H1 (cell line): ENCODE measurements at regions not wholly inside any gene's neighbourhood (a gene's known extent, or its start where the extent isn't known, plus 50 kb on each side); places are given as distances from the start of the nearest gene placed in this dataset.
A peak's percentile ranks its signal among the peaks of the same experiment; 100 is the strongest.

Experiments used
- CTCF ChIA-PET: fragments of 300-600 bp; sonication (Branson Sonifier 250); formaldehyde crosslinking; loops from one replicate; lab custom pipeline; 2021; ENCODE audit not compliant: partially characterized antibody; lab: Charles Lee
- POLR2A ChIA-PET: fragments of 300-600 bp; sonication (Branson Sonifier 250); formaldehyde crosslinking; loops from one replicate; lab custom pipeline; 2021; ENCODE audit warnings: inconsistent platforms; ENCODE audit not compliant: partially characterized antibody; lab: Charles Lee
- DNase-seq, 2 experiments: peaks; one replicate each; pipeline versions ENCODE4 v3.0.0 to v3.0.0-alpha.2; 2010 to 2022; ENCODE audit warnings: low spot score in 2 of 2, low read depth in 1 of 2, mixed read lengths in 1 of 2
- FAIRE-seq: peaks from 2 replicates; lab custom pipeline; 2011; peaks lifted over from hg19 to GRCh38; lab: Jason Lieb, UNC
- H2AFZ ChIP-seq: 2 replicates; pipeline ENCODE4 v1.8.1; 2012; ENCODE audit warnings: low read length, inconsistent platforms
- H2AK5ac ChIP-seq: 2 replicates; pipeline ENCODE4 v1.6.1; 2013; ENCODE audit warnings: low read depth, low read length
- H2BK120ac ChIP-seq: replicated peaks from 2 replicates; pipeline ENCODE3; 2013; ENCODE audit warnings: low read depth, low read length, inconsistent platforms
- H2BK12ac ChIP-seq: 2 replicates; pipeline ENCODE4 v1.6.1; 2013; ENCODE audit warnings: low read depth, low read length
- H2BK15ac ChIP-seq: 2 replicates; pipeline ENCODE4 v1.6.1; 2013; ENCODE audit warnings: low read length
- H2BK20ac ChIP-seq: 2 replicates; pipeline ENCODE4 v1.6.1; 2013; ENCODE audit warnings: low read length
- H2BK5ac ChIP-seq: 2 replicates; pipeline ENCODE4 v1.6.1; 2013; ENCODE audit warnings: low read depth, low read length
- H3K14ac ChIP-seq: 2 replicates; pipeline ENCODE4 v1.6.1; 2013; ENCODE audit warnings: inconsistent platforms; ENCODE audit not compliant: insufficient read length
- H3K18ac ChIP-seq: 2 replicates; pipeline ENCODE4 v1.6.1; 2013; ENCODE audit warnings: low read length; ENCODE audit errors: extremely low read depth
- H3K23ac ChIP-seq: 2 replicates; pipeline ENCODE4 v1.6.1; 2013; ENCODE audit warnings: inconsistent platforms; ENCODE audit not compliant: insufficient read length
- H3K23me2 ChIP-seq: 2 replicates; pipeline ENCODE4 v1.6.1; 2013; ENCODE audit warnings: low read depth, low read length
- H3K27ac ChIP-seq: 2 replicates; pipeline ENCODE4 v1.6.1; 2011; ENCODE audit warnings: low read depth, low read length, inconsistent platforms
- H3K27me3 ChIP-seq, 4 experiments: replicated peaks in 1 of 4; 1 replicate in 1 of 4; 2 replicates in 3 of 4; pipeline versions ENCODE4 v1.6.1 to v1.8.1; 2011 to 2013; ENCODE audit warnings: low read length in 3 of 4, mild to moderate bottlenecking in 3 of 4, inconsistent platforms in 2 of 4, mixed read lengths in 2 of 4, moderate library complexity in 1 of 4; ENCODE audit not compliant: control insufficient read depth in 3 of 4, insufficient read depth in 3 of 4; ENCODE audit errors: extremely low read depth in 1 of 4
- H3K36me3 ChIP-seq, 4 experiments: 2 replicates each; pipeline versions ENCODE4 v1.6.1 to v1.8.1; 2011 to 2013; ENCODE audit warnings: mild to moderate bottlenecking in 4 of 4, low read length in 3 of 4, moderate library complexity in 2 of 4, control low read depth in 1 of 4, inconsistent platforms in 1 of 4; ENCODE audit not compliant: insufficient read depth in 4 of 4, control insufficient read depth in 2 of 4
- H3K4ac ChIP-seq: replicated peaks from 2 replicates; pipeline ENCODE3; 2013; ENCODE audit warnings: low read length, low read depth, mixed read lengths, inconsistent platforms; ENCODE audit not compliant: insufficient read length
- H3K4me1 ChIP-seq, 4 experiments: replicated peaks in 1 of 4; 1 replicate in 1 of 4; 2 replicates in 3 of 4; pipeline versions ENCODE4 v1.6.1 to v1.8.1; 2011 to 2013; ENCODE audit warnings: low read length in 3 of 4, inconsistent platforms in 2 of 4, mixed read lengths in 1 of 4; ENCODE audit not compliant: insufficient read depth in 4 of 4, control insufficient read depth in 3 of 4
- H3K4me2 ChIP-seq, 2 experiments: 2 replicates each; pipeline versions ENCODE4 v1.6.1 to v1.8.1; 2011 to 2013; ENCODE audit warnings: low read depth in 2 of 2, low read length in 2 of 2, control low read depth in 1 of 2, inconsistent platforms in 1 of 2, mild to moderate bottlenecking in 1 of 2; ENCODE audit not compliant: insufficient read depth in 1 of 2
- H3K4me3 ChIP-seq, 4 experiments: fragments of 200-600, 300-600 bp in 1 of 4; sonication (generic), shearing (Covaris generic), sonication (Bioruptor Twin) in 1 of 4; 2 replicates each; pipeline versions ENCODE4 v1.5.1 to v1.8.1; 2011 to 2016; ENCODE audit warnings: low read length in 4 of 4, low read depth in 3 of 4, control low read depth in 2 of 4, inconsistent platforms in 2 of 4, mild to moderate bottlenecking in 2 of 4, mixed read lengths in 1 of 4, moderate library complexity in 1 of 4; ENCODE audit not compliant: insufficient read depth in 2 of 4; ENCODE audit errors: extremely low read depth in 1 of 4
- H3K56ac ChIP-seq: replicated peaks from 2 replicates; pipeline ENCODE3; 2013; ENCODE audit warnings: low read depth, mild to moderate bottlenecking, mixed read lengths, low read length, inconsistent platforms; ENCODE audit not compliant: insufficient read length
- H3K79me1 ChIP-seq: 2 replicates; pipeline ENCODE4 v1.6.1; 2013; ENCODE audit warnings: low read depth, low read length, control low read depth
- H3K79me2 ChIP-seq, 2 experiments: 2 replicates each; pipeline versions ENCODE4 v1.6.1 to v1.8.1; 2012 to 2013; ENCODE audit warnings: low read length in 2 of 2, mild to moderate bottlenecking in 2 of 2, inconsistent platforms in 1 of 2; ENCODE audit not compliant: insufficient read depth in 2 of 2, control insufficient read depth in 1 of 2
- H3K9ac ChIP-seq, 4 experiments: replicated peaks in 1 of 4; 1 replicate in 1 of 4; 2 replicates in 3 of 4; pipeline versions ENCODE4 v1.6.1 to v1.8.1; 2011 to 2013; ENCODE audit warnings: low read depth in 3 of 4, low read length in 3 of 4, control low read depth in 2 of 4, mild to moderate bottlenecking in 2 of 4, moderate library complexity in 2 of 4, inconsistent platforms in 1 of 4; ENCODE audit errors: extremely low read depth in 1 of 4
- H3K9me3 ChIP-seq, 2 experiments: 2 replicates each; pipeline versions ENCODE4 v1.6.1 to v1.8.1; 2012 to 2013; ENCODE audit warnings: mild to moderate bottlenecking in 2 of 2, moderate library complexity in 2 of 2, control low read depth in 1 of 2, inconsistent platforms in 1 of 2, low read depth in 1 of 2, low read length in 1 of 2, mixed read lengths in 1 of 2; ENCODE audit not compliant: insufficient read depth in 2 of 2
- H4K20me1 ChIP-seq, 2 experiments: replicated peaks in 1 of 2; 2 replicates each; pipeline versions ENCODE3 to v1.8.1; 2011 to 2013; ENCODE audit warnings: inconsistent platforms in 2 of 2, low read length in 2 of 2, mild to moderate bottlenecking in 1 of 2; ENCODE audit not compliant: insufficient read depth in 2 of 2, control insufficient read depth in 1 of 2
- H4K5ac ChIP-seq: 2 replicates; pipeline ENCODE4 v1.6.1; 2013; ENCODE audit warnings: low read length, low read depth, mixed read lengths, inconsistent platforms; ENCODE audit not compliant: insufficient read length
- H4K8ac ChIP-seq: 2 replicates; pipeline ENCODE4 v1.8.0; 2013; ENCODE audit warnings: mild to moderate bottlenecking, moderate library complexity, low read length, inconsistent platforms; ENCODE audit not compliant: insufficient read depth; ENCODE audit errors: extremely low read depth
- H4K91ac ChIP-seq: replicated peaks from 2 replicates; pipeline ENCODE3; 2013; ENCODE audit warnings: low read length, mixed read lengths, inconsistent platforms; ENCODE audit not compliant: insufficient read length
- CBX8 ChIP-seq: fragments of 300-800, 300-1000 bp; sonication (generic); IDR thresholded peaks from 2 replicates; pipeline ENCODE4 v1.7.1; 2016; ENCODE audit warnings: low read depth, low read length, borderline replicate concordance
- CEBPB ChIP-seq: IDR thresholded peaks from 2 replicates; pipeline ENCODE4 v1.6.1; 2012; ENCODE audit warnings: low read depth, low read length
- CREB1 ChIP-seq: IDR thresholded peaks from 2 replicates; pipeline ENCODE4 v1.6.1; 2012; ENCODE audit warnings: inconsistent platforms
- EGR1 ChIP-seq: IDR thresholded peaks from 2 replicates; pipeline ENCODE4 v1.6.1; 2011; ENCODE audit warnings: low read depth, low read length, borderline replicate concordance
- EP300 ChIP-seq, 2 experiments: IDR thresholded peaks; 1 replicate in 1 of 2; 2 replicates in 1 of 2; pipeline ENCODE4 v1.6.1; 2011 to 2012; ENCODE audit warnings: low read depth in 2 of 2, low read length in 2 of 2, mild to moderate bottlenecking in 2 of 2, borderline replicate concordance in 1 of 2, inconsistent platforms in 1 of 2, moderate library complexity in 1 of 2
- GTF2F1 ChIP-seq: IDR thresholded peaks from 2 replicates; pipeline ENCODE4 v1.6.1; 2012; ENCODE audit warnings: low read depth, low read length, improper control_type of control experiment, borderline replicate concordance
- HDAC6 ChIP-seq: IDR thresholded peaks from one replicate; pipeline ENCODE4 v1.7.1; 2012; ENCODE audit warnings: low read depth, mild to moderate bottlenecking, inconsistent platforms, low read length, moderate library complexity
- JUN ChIP-seq: IDR thresholded peaks from 2 replicates; pipeline ENCODE4 v1.6.1; 2011; ENCODE audit warnings: low read depth, mild to moderate bottlenecking, improper control_type of control experiment, low read length
- KDM1A ChIP-seq: fragments of 200-600, 300-600 bp; sonication (generic); IDR thresholded peaks from 2 replicates; pipeline ENCODE4 v1.7.1; 2016; ENCODE audit warnings: mild to moderate bottlenecking, low read length, borderline replicate concordance
- KDM5A ChIP-seq: fragments of 200-600 bp; IDR thresholded peaks from 2 replicates; pipeline ENCODE4 v1.7.1; 2012; ENCODE audit warnings: mild to moderate bottlenecking, low read length, inconsistent platforms, mixed read lengths
- NANOG ChIP-seq: IDR thresholded peaks from 2 replicates; pipeline ENCODE4 v1.6.1; 2011; ENCODE audit warnings: low read length, low read depth, mild to moderate bottlenecking, inconsistent platforms; ENCODE audit not compliant: insufficient read depth, poor library complexity, severe bottlenecking
- RBBP5 ChIP-seq: IDR thresholded peaks from 2 replicates; pipeline ENCODE4 v1.7.1; 2012; ENCODE audit warnings: low read depth, mild to moderate bottlenecking, inconsistent platforms, low read length, moderate library complexity, borderline replicate concordance
- SIRT6 ChIP-seq: IDR thresholded peaks from one replicate; pipeline ENCODE4 v1.7.1; 2012; ENCODE audit warnings: low read length, inconsistent platforms
- TBP ChIP-seq: IDR thresholded peaks from 2 replicates; pipeline ENCODE4 v1.6.1; 2011; ENCODE audit warnings: low read depth, low read length, improper control_type of control experiment
- TCF12 ChIP-seq: IDR thresholded peaks from 2 replicates; pipeline ENCODE4 v1.6.1; 2011; ENCODE audit warnings: low read depth, mild to moderate bottlenecking, low read length
- ZNF274 ChIP-seq: IDR thresholded peaks from 2 replicates; pipeline ENCODE4 v1.7.0; 2012; ENCODE audit warnings: low read length, borderline replicate concordance; ENCODE audit errors: extremely low read depth
- WGBS, 2 experiments: shearing (Covaris generic) in 1 of 2; methylation state at CpG; one replicate each; pipeline versions ENCODE4 v1.1.6 to v1.1.7; 2013 to 2015; ENCODE audit warnings: low lambda C conversion rate in 2 of 2, mixed read lengths in 2 of 2, inconsistent platforms in 1 of 2, low coverage in 1 of 2, missing lambda C conversion rate in 1 of 2; ENCODE audit not compliant: insufficient replicate concordance in 2 of 2, insufficient coverage in 1 of 2, insufficient read length in 1 of 2; ENCODE audit errors: extremely low coverage in 1 of 2, missing lambda C conversion rate in 1 of 2; 5-methylcytosine and 5-hydroxymethylcytosine counted together

DNA sequence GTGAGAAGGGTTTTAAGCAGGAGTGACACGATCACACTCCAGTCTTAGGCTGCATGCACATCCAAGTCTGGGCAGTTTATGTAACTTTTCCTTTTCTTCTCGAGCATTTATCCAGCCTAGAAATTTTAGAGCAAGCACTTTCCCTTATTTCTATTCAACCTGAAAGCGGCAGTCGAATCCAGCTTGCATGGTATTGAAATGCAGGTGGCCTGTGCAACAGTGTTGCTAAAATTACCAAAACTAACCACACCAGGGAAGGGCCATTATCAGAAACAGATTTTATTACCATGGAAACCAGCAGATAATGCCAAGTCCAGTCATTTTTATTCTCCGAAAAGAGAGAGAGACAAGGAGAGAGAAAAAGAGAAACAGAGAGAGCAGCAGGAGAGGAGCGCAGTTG lies 179.9 kb upstream of the ZC3H12A start:
- DNase-seq (no peak), FAIRE-seq (no peak)
- Histone ChIP-seq H3K27me3 (no peaks in the 10 kb centered on the region; a peak in 1 of 7 replicates), H2BK15ac (no peak overlapping the region), H3K18ac (no peak overlapping the region), H4K5ac (no peak overlapping the region), H3K23ac (no peak overlapping the region), H2AK5ac (no peak overlapping the region; the same call in 1 of the 2 replicates), H3K27ac (no peak overlapping the region), H4K8ac (no peak overlapping the region), H3K9ac (no peak overlapping the region), H2BK20ac (no peak overlapping the region), H2BK120ac (no peak overlapping the region), H3K9me3 (no peaks in the 10 kb centered on the region), H3K56ac (no peak overlapping the region), H3K36me3 (no peaks in the 10 kb centered on the region), H3K4me2 (no peak overlapping the region), H3K4ac (no peak overlapping the region), H4K20me1 (no peaks in the 10 kb centered on the region), H2AFZ (0 out of 2 replicates have a peak overlapping the region, but pooled peaks have one; percentile 26), H3K79me2 (no peaks in the 10 kb centered on the region), H3K4me1 (peaks cover 0 to 2% (median 1%) of the 10 kb centered on the region in 4 experiments; a peak in 3 of 7 replicates), H3K14ac (no peak overlapping the region), H3K23me2 (no peaks in the 10 kb centered on the region), H2BK12ac (no peak overlapping the region), H3K79me1 (no peaks in the 10 kb centered on the region), H4K91ac (no peak overlapping the region), H3K4me3 (no peak overlapping the region), H2BK5ac (no peak overlapping the region)
- 75% methylated on average over 6 of the region's 6 CpGs; no CpG with 5 or more reads in 1 of the 2 experiments for WGBS, 2 experiments
- POLR2A ChIA-PET, result interaction anchor here (1.6 kb wide), 2 partner anchors 9 to 24 kb away, joined by 4 to 5 read pairs; no protein-coding TSS in a partner anchor
- CTCF ChIA-PET, result interaction anchor here (0.8 to 1.8 kb wide), 7 partner anchors 12 to 30 kb away, joined by 3 to 6 read pairs (median 3); no protein-coding TSS in a partner anchor
- no peak for TF ChIP-seq HDAC6
- no peak for TF ChIP-seq KDM1A
- no peak for TF ChIP-seq NANOG
- TF ChIP-seq GTF2F1, result no peak
- no peak for TF ChIP-seq JUN
- no peak for TF ChIP-seq CREB1
- TF ChIP-seq EGR1, result no peak
- TF ChIP-seq KDM5A, result no peak
- no peak for TF ChIP-seq ZNF274
- no peak for TF ChIP-seq SIRT6
- no peak for TF ChIP-seq TCF12
- TF ChIP-seq CEBPB, result no peak
- no peak for TF ChIP-seq RBBP5
- no peak for TF ChIP-seq EP300 (IDR thresholded peaks at IDR 0.05; ENCODE audit: borderline replicate concordance in 1 of 2, low read depth in 2 of 2, low read length in 2 of 2)
- no peak for TF ChIP-seq CBX8
- TF ChIP-seq TBP, result no peak
